ENCODE measurements at regions not wholly inside any gene's neighbourhood (a gene's known extent, or its start where the extent isn't known, plus 50 kb on each side); places are given as distances from the start of the nearest gene placed in this dataset.

GRCh38 chr2:48819206-48819735, 63.7 kb upstream of the LHCGR start:
- TF ChIP-seq, protein P1, sequence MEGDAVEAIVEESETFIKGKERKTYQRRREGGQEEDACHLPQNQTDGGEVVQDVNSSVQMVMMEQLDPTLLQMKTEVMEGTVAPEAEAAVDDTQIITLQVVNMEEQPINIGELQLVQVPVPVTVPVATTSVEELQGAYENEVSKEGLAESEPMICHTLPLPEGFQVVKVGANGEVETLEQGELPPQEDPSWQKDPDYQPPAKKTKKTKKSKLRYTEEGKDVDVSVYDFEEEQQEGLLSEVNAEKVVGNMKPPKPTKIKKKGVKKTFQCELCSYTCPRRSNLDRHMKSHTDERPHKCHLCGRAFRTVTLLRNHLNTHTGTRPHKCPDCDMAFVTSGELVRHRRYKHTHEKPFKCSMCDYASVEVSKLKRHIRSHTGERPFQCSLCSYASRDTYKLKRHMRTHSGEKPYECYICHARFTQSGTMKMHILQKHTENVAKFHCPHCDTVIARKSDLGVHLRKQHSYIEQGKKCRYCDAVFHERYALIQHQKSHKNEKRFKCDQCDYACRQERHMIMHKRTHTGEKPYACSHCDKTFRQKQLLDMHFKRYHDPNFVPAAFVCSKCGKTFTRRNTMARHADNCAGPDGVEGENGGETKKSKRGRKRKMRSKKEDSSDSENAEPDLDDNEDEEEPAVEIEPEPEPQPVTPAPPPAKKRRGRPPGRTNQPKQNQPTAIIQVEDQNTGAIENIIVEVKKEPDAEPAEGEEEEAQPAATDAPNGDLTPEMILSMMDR (IDR thresholded peaks at IDR 0.05) = no peak
- no peak for TF ChIP-seq POLR2A (IDR thresholded peaks at IDR 0.05)
- TF ChIP-seq EP300 (IDR thresholded peaks at IDR 0.05) = no peak
